ENCODE measurements at regions not wholly inside any gene's neighbourhood (a gene's known extent, or its start where the extent isn't known, plus 50 kb on each side); places are given as distances from the start of the nearest gene placed in this dataset.

- Histone ChIP-seq H3K9me2 (replicated peaks; ENCODE audit: low read depth, low read length) (no peaks in the 10 kb centered on the region), H3K4me3 (ENCODE audit: low read length, poor library complexity, severe bottlenecking) (no peak overlapping the region), H3K36me3 (ENCODE audit: insufficient read depth, low read length) (no peaks in the 10 kb centered on the region), H3K9ac (ENCODE audit: low read depth, low read length, poor library complexity, severe bottlenecking) (no peak overlapping the region), H3K27me3 (ENCODE audit: insufficient read depth, low read length, poor library complexity, severe bottlenecking) (no peaks in the 10 kb centered on the region), H3F3A (ENCODE audit: low read depth) (no peaks in the 10 kb centered on the region), H4K20me1 (ENCODE audit: insufficient read depth, low read length, poor library complexity, severe bottlenecking) (no peaks in the 10 kb centered on the region), H3K4me2 (ENCODE audit: low read depth, low read length, poor library complexity, severe bottlenecking) (no peak overlapping the region), H3K79me2 (ENCODE audit: insufficient read depth, low read length) (no peaks in the 10 kb centered on the region), H3K4me1 (ENCODE audit: insufficient read depth, low read length, poor library complexity, severe bottlenecking) (no peaks in the 10 kb centered on the region), H3K9me3 (ENCODE audit: insufficient read depth, low read depth, low read length) (no peaks in the 10 kb centered on the region), H2AFZ (ENCODE audit: low read length) (no peak overlapping the region)
- no peak for TF ChIP-seq CTCF (conservative IDR thresholded peaks at IDR 0.05; ENCODE audit: low read length)
- TF ChIP-seq EZH2phosphoT487 (IDR thresholded peaks at IDR 0.05; ENCODE audit: borderline replicate concordance), result no peak
Observed at GRCh38 chr20:17024513-17025119, 202.2 kb upstream of the PCSK2 start.

- no peaks in the 10 kb centered on the region for H3K79me2 ChIP-seq (ENCODE audit: insufficient read depth, low read length)
- H3F3A ChIP-seq (ENCODE audit: low read depth), result no peaks in the 10 kb centered on the region
- H2AFZ ChIP-seq (ENCODE audit: low read length), result no peak overlapping the region
- no peaks in the 10 kb centered on the region for H3K4me1 ChIP-seq (ENCODE audit: insufficient read depth, low read length, poor library complexity, severe bottlenecking)
- H3K36me3 ChIP-seq (ENCODE audit: insufficient read depth, low read length), result no peaks in the 10 kb centered on the region
- no peak overlapping the region for H3K4me3 ChIP-seq (ENCODE audit: low read length, poor library complexity, severe bottlenecking)
- H3K9ac ChIP-seq (ENCODE audit: low read depth, low read length, poor library complexity, severe bottlenecking), result no peak overlapping the region
- H3K4me2 ChIP-seq (ENCODE audit: low read depth, low read length, poor library complexity, severe bottlenecking), result no peak overlapping the region
- H3K27me3 ChIP-seq (ENCODE audit: insufficient read depth, low read length, poor library complexity, severe bottlenecking), result no peaks in the 10 kb centered on the region
- no peaks in the 10 kb centered on the region for H4K20me1 ChIP-seq (ENCODE audit: insufficient read depth, low read length, poor library complexity, severe bottlenecking)
- no peaks in the 10 kb centered on the region for H3K9me3 ChIP-seq (ENCODE audit: insufficient read depth, low read depth, low read length)
- no peak for TF ChIP-seq EZH2phosphoT487 (IDR thresholded peaks at IDR 0.05; ENCODE audit: borderline replicate concordance)
- no peak for TF ChIP-seq CTCF (conservative IDR thresholded peaks at IDR 0.05; ENCODE audit: low read length)
- no peaks in the 10 kb centered on the region for H3K9me2 ChIP-seq (replicated peaks; ENCODE audit: low read depth, low read length)
Observed at GRCh38 chr20:17026346-17026745, 200.5 kb upstream of the PCSK2 start.

- TF ChIP-seq CTCF (conservative IDR thresholded peaks at IDR 0.05; ENCODE audit: low read length) (no peak), EZH2phosphoT487 (IDR thresholded peaks at IDR 0.05; ENCODE audit: borderline replicate concordance) (no peak)
- H3K36me3 ChIP-seq (ENCODE audit: insufficient read depth, low read length), result no peaks in the 10 kb centered on the region
- no peaks in the 10 kb centered on the region for H4K20me1 ChIP-seq (ENCODE audit: insufficient read depth, low read length, poor library complexity, severe bottlenecking)
- no peaks in the 10 kb centered on the region for H3K4me1 ChIP-seq (ENCODE audit: insufficient read depth, low read length, poor library complexity, severe bottlenecking)
- H3K9me2 ChIP-seq (replicated peaks; ENCODE audit: low read depth, low read length), result no peaks in the 10 kb centered on the region
- H3K9ac ChIP-seq (ENCODE audit: low read depth, low read length, poor library complexity, severe bottlenecking), result no peak overlapping the region
- H3K27me3 ChIP-seq (ENCODE audit: insufficient read depth, low read length, poor library complexity, severe bottlenecking), result no peaks in the 10 kb centered on the region
- no peaks in the 10 kb centered on the region for H3F3A ChIP-seq (ENCODE audit: low read depth)
- 0 out of 2 replicates have a peak, but pooled peaks cover 3% of the 10 kb centered on the region for H3K9me3 ChIP-seq (ENCODE audit: insufficient read depth, low read depth, low read length)
- no peaks in the 10 kb centered on the region for H3K79me2 ChIP-seq (ENCODE audit: insufficient read depth, low read length)
- H3K4me2 ChIP-seq (ENCODE audit: low read depth, low read length, poor library complexity, severe bottlenecking), result no peak overlapping the region
- no peak overlapping the region for H2AFZ ChIP-seq (ENCODE audit: low read length)
- no peak overlapping the region for H3K4me3 ChIP-seq (ENCODE audit: low read length, poor library complexity, severe bottlenecking)
Observed at GRCh38 chr20:17029698-17030097, 197.1 kb upstream of the PCSK2 start.
